SJSA1 (cell line): ENCODE measurements at regions not wholly inside any gene's neighbourhood (a gene's known extent, or its start where the extent isn't known, plus 50 kb on each side); places are given as distances from the start of the nearest gene placed in this dataset.
"Not testable (repeated sequence)": the region's sequence is repeated elsewhere in the genome, so short reads cannot be mapped to it uniquely, and the experiment has no call there.

Experiments used
- DNase-seq, 2 experiments: peaks; one replicate each; pipeline ENCODE4 v3.0.0-alpha.2; 2015 to 2020; ENCODE audit warnings: low spot score in 2 of 2, low read depth in 1 of 2
- H3K27ac ChIP-seq: fragments of 250-450 bp; sonication (Bioruptor Pico); 2 replicates; pipeline ENCODE4 v1.5.1; 2020; ENCODE audit warnings: mild to moderate bottlenecking, moderate library complexity
- H3K27me3 ChIP-seq: fragments of 250-450 bp; sonication (Bioruptor Pico); replicated peaks from 2 replicates; pipeline ENCODE4 v1.5.1; 2020; ENCODE audit warnings: mild to moderate bottlenecking, moderate library complexity
- H3K36me3 ChIP-seq: fragments of 250-450 bp; sonication (Bioruptor Pico); 2 replicates; pipeline ENCODE4 v1.5.1; 2020; ENCODE audit warnings: mild to moderate bottlenecking
- H3K4me1 ChIP-seq: fragments of 250-450 bp; sonication (Bioruptor Pico); replicated peaks from 2 replicates; pipeline ENCODE4 v1.6.1; 2021; ENCODE audit warnings: mild to moderate bottlenecking
- H3K4me3 ChIP-seq: fragments of 250-450 bp; sonication (Bioruptor Pico); 2 replicates; pipeline ENCODE4 v1.5.1; 2020; ENCODE audit warnings: mild to moderate bottlenecking
- H3K9me3 ChIP-seq: fragments of 250-450 bp; sonication (Bioruptor Pico); replicated peaks from 2 replicates; pipeline ENCODE4 v1.5.1; 2020; ENCODE audit warnings: mild to moderate bottlenecking

GRCh38 chr19:29888047-29888446, 54.0 kb upstream of the URI1 start:
- H3K4me3 ChIP-seq, H3K27me3 ChIP-seq, H3K4me1 ChIP-seq, H3K9me3 ChIP-seq, H3K36me3 ChIP-seq, H3K27ac ChIP-seq, DNase-seq: not testable (repeated sequence)

- no peaks in the 10 kb centered on the region for H3K27me3 ChIP-seq
- H3K27ac ChIP-seq = no peak overlapping the region
- no peak overlapping the region for H3K4me3 ChIP-seq
- H3K4me1 ChIP-seq = no peaks in the 10 kb centered on the region
- DNase-seq = no peak
- H3K36me3 ChIP-seq = no peaks in the 10 kb centered on the region
- H3K9me3 ChIP-seq = no peaks in the 10 kb centered on the region
Observed at GRCh38 chr19:29889702-29890101, 52.3 kb upstream of the URI1 start.

GRCh38 chr19:29890392-29890791, 51.6 kb upstream of the URI1 start:
- no peak overlapping the region for H3K4me3 ChIP-seq
- H3K9me3 ChIP-seq = no peaks in the 10 kb centered on the region
- DNase-seq = no peak
- H3K27ac ChIP-seq = no peak overlapping the region
- no peaks in the 10 kb centered on the region for H3K36me3 ChIP-seq
- no peaks in the 10 kb centered on the region for H3K4me1 ChIP-seq
- no peaks in the 10 kb centered on the region for H3K27me3 ChIP-seq
